Putamen (tissue), 1 donor: ENCODE measurements at regions not wholly inside any gene's neighbourhood (a gene's known extent, or its start where the extent isn't known, plus 50 kb on each side); places are given as distances from the start of the nearest gene placed in this dataset.
"Not testable (repeated sequence)": the region's sequence is repeated elsewhere in the genome, so short reads cannot be mapped to it uniquely, and the experiment has no call there.

Source experiments
- DNase-seq: peaks from one replicate; pipeline ENCODE4 v3.0.0-alpha.2; 2016; ENCODE audit warnings: low spot score

DNA sequence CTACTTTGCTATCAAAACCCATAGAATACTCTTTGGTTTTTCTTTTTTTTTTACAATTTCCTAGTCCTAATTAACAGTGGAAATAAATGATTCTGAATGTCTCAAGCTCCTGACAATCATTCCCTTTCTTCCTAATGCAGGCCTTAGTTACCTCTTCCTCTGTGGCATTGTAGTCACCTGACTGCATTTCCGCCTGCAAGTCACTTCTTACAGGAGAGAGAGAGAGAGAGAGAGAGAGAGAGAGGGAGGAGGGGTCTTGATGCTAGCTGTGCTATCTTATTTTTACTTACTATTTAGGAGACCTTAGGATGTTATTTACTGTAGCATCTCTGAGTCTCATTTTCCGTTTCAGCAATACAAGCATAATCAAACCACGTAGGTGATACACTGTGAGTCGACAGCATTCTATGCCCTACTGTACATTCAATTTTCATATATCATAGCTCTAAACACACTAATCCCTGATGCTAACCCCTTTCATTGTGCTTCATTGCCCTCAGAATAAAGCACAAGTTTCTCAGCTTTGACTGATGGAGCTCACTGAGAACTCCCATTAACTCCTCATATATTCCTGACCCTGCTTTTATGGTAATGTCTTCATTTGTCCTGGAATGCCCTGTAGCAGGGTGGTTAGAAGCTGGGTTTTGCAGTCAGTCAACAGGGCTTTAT lies 1237.3 kb downstream of the XPNPEP1 start:
- DNase-seq = no peak

DNA sequence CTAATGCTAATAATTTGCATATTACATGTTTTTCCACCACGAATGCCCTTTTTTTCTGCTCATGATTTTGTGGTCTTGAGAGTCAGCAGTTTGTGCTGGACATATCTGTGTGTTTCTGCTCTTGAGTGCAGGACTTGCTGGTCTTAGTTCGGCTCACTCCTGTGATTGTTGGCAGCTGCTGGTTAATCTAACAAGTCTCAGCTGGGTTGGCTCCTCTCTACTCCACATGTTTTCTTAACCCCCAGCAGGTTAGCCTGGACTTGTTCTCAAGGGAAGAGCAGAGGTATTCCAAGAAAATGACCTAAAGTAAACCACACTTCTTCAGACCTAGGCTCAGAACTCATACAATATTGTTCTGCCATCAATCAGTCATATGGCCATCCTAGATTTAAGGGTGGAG lies 1238.9 kb downstream of the XPNPEP1 start:
- no peak for DNase-seq

DNA sequence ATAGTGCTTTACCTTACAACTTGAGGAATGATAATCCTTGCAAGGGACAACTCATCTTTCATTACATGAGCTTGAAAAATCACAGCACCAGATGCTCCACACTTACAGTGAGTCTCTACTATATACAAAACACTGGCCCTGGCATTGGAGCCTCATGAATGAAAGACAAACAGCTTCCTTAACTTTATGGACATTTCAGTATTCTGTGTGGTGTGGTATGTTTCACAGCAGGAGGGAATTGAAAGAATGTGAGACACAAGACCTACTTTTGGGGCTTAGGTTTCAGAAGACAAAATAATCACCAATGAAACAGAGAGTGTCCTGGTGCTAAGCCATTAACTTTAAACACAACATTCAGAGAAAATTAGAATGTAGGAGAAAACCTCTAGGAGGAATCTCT lies 1249.6 kb downstream of the XPNPEP1 start:
- no peak for DNase-seq

DNA sequence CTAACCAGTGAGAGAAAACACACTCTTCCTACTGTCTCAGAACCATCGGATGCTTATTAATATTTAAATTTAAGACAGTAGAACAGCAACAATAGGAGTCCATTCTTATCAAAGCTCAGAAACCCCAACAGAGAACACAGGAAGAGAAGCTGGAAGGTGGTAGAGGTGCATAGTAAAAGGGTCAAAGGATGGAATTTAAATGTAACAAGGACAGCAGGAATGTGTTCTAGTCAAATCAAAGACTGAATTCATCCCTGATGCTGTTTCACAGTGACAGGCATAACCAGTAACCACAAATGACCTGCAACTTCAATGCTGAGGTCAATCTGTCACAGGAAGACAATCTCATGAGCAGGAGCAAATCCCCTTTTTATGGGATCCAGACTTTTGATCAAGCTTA lies 1259.7 kb downstream of the XPNPEP1 start:
- DNase-seq = no peak

DNA sequence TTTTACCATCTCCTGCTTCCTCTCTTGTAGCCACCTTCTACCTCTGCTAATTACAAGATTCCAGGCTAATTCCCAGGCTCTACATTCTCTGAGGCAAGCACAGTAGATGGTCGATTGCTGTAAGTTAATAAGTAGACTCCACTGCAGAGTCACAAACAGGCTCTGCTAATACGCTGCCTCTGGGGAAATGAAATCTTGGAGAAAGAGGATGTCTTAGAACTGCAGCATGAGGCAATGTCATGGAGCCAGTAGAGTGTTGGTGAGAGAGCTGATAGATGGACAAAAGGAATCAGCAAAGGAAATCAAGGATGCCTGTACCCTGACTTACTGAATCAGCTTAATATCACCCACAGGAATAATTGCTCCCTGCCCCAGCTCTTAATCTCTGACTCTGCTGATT lies 1260.3 kb downstream of the XPNPEP1 start:
- DNase-seq = no peak

DNA sequence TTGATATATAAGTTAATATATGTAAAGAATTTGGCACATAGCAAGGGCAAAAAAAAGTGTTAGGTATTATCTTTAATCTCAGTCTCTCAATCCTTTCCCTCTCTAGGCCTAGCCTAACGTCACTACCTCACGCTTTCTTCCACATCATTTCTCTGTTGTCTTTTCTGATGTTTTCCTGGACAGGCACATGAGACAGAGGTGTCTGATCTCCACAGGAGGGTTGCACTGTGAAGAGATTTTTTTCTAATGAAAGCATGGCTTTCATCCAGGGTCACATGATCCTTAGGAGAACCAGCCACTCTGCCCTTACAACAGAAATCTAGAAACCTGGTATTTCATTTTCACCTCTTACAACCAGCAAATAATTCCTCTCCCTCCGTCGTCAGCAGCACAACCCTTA lies 1268.3 kb downstream of the XPNPEP1 start:
- no peak for DNase-seq

DNA sequence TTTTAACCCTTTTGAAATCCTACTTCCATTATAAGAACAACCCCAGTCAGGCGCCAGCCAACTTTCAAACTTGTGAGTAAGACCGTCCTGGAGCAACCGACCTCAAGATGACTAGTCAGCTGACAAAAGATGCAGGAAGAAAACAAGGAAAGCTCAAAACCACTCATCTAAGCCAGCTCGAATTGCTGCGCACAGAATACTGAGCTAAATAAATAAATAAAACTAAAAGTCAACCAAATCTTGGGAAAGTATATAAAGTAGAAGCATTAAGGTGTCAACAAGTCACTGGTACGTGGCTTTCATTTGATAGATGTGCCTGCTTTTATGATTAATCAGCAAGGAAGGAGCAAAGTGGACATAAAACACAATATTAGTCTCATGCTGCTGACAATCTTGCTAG lies 1269.8 kb downstream of the XPNPEP1 start:
- no peak for DNase-seq

DNA sequence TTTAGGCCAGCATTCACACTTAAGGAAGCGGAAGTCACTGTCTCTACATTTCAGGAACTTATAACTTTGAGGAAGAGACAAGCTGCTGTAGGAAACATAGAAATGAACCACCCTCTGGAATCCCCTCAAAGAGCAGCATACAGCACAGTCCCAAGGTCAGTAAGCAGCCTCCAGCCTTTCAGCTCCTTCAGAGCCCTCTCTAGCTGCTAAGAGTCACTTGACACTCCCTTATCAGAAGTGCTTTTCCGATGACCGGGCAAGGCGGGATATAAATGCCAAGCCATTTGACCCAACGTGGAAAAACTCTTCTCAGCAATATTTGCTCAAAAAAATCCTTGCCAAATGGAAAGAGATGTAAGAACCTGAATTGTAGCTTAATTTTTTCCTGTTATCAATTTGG lies 1284.3 kb downstream of the XPNPEP1 start:
- no peak for DNase-seq

DNA sequence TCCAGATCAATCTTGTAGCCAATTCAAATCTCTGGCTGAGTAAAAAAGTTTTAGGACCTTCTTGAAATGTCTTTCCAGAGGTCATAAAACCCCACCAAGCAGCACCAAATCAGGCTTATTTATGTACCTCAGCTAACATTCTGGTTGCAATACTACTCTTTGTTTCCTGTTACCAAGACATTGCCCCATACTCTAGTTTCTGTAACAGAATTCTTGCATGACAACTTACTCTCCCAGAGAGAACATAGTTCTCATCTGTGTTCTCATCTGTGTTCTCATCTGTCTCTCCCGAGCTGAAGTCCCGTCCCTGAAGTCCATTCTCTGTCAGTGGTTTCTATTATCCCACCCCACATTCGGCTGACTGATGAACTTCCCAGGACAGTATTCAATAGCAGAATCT lies 1285.1 kb downstream of the XPNPEP1 start:
- no peak for DNase-seq

DNA sequence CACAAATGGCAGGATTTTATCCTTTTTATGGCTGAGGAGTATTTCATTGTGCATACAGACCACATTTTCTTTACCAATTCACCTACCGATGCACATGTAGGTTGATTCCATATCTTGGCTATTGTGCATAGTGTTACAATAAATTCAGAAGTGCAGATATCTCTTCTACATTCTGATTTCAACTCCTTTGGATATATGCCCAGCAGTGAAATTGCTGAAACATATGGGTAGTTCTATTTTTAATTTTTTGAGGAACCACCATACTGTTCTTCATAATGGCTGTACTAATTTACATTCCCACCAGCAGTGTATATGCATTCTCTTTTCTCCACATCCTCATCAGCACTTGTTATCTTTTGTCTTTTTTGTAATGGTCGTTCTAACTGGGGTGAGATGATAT lies 1290.3 kb downstream of the XPNPEP1 start:
- DNase-seq = no peak

DNA sequence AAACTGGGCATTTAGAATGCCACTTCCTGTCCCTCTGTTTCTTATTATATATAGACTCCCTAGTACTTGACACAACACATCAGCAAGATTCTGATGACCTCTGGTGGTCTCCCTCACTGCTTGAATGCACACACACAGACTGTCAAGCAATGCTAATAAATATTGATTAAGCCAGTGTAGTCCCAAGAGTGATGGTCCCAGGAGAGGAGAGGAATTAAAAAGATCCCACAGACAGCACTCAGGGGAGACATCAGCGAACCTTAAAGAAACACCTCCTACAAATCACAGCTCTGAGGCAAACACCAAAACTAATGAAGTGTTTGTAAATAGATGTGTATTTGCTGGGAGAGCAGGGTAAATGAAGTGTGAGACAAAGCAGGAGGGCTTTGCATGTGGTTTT lies 1291.2 kb downstream of the XPNPEP1 start:
- DNase-seq = no peak

DNA sequence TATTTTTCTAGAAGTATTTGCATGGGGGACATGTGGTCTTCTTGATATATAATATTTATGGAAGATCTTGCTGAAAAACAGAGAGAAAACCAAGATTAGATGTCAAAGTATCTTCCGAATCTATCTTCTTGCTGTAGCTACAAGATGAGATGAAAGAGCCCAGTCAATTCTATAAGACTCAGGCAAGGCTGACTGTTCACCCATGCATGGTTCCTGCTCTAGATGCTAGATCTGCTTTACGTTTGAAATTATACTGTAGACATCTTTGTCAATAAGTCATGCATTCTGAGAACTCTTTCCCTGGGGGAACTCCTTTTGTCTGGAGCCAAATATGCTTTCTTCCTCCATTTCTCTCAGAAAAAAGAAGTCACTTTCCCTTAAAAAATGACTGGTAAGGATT lies 1292.0 kb downstream of the XPNPEP1 start:
- DNase-seq = no peak

DNA sequence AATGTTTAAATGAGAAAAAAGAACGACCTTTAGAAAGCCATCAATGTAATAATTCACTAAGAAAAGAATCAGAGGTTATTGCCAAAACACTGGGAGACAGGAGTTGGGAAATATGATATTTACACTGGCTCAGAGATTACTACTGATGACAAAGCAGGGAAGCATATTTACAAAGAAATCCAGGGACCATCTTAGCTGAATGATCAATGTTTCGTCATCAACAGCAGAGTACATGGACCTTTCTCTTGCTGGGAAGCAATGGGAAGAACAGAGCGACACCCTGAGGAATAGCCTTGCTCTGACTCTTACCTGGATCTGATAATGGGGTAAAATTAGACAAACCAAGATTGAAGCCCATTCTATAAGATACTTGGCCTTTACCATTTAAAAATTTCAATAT lies 1293.5 kb downstream of the XPNPEP1 start:
- DNase-seq = no peak

DNA sequence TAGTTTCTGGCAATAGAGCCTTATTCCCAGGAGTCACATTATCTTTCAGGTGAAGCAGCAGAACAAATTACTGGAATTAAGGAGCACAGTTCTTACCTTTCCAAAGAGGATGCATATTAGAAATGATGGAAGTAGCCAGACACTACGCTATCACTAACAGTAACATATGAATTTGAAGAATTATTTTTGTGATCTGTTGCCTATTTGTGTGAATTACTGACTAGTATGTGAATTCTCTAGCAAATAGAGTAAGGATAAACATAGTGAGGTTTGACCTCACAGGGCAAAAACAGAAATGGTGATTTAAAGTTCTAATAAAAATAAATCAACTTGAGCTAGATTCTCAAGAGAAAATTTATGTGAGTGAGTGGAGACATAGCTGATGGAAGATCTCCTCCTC lies 1299.3 kb downstream of the XPNPEP1 start:
- no peak for DNase-seq

DNA sequence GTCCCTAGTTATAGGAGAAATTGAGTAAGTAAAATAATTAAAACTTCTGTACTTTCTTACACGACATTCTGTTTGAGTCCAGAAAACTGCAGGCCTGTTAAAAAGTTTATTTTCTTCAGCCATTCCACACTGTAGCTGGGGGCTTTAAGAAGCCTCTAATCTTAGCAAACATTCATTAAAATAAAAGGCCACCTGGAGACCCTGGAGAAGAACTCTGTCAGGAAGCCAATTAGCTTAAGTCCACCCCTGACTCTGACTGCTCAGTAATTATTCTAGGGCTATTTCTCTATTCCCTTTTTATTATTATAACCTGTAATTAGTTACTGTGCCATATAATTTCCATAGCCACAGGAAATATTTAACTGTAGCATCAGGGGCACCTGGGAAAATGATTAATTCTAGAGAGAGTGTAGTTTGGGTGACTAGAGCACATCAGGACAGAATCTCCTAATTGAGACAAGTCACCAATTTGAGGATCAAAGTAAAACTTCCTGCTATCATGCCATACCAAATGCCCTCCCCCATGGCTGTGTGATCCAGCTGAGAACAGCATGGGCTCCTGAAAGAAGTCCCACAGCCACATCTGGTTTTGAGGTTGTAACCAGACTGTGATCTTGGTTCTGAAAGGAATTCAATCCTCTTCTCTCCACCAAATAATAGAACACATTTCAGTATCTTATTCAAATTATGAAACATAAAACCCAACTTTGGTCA lies 1302.3 kb downstream of the XPNPEP1 start:
- DNase-seq = no peak

DNA sequence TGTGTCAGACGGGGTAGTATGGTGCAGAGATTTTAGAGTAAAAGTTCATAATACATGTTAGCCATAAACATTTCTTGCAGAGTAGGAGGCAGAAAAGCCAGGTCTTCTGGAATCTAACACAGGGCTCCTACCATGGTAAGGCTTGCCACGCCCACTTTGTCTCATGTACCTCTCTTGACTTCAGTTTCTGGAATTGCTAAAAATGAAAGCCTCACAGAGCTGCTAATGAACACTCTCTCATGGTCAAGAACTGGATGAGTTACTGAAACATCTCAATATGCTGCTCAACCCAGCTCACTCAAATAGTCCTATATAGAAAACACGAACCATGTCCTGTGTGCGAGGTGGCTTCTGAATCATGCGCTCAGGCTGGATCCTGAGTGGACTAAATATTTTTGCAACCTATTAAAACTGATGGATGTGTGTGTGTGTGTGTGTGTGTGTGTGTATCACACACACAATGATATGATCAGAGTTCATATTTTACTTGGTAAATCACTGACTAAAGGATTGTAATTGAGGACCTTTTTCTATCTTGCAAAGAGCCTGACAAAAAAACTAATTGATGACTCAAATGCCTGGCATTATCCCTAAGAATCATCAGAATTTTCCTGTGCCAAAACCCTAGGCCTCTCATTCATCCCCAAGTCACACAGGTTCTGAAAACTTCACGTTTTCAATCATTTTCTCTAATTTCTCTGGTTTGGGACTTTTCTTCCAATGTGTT lies 1306.6 kb downstream of the XPNPEP1 start:
- no peak for DNase-seq

DNA sequence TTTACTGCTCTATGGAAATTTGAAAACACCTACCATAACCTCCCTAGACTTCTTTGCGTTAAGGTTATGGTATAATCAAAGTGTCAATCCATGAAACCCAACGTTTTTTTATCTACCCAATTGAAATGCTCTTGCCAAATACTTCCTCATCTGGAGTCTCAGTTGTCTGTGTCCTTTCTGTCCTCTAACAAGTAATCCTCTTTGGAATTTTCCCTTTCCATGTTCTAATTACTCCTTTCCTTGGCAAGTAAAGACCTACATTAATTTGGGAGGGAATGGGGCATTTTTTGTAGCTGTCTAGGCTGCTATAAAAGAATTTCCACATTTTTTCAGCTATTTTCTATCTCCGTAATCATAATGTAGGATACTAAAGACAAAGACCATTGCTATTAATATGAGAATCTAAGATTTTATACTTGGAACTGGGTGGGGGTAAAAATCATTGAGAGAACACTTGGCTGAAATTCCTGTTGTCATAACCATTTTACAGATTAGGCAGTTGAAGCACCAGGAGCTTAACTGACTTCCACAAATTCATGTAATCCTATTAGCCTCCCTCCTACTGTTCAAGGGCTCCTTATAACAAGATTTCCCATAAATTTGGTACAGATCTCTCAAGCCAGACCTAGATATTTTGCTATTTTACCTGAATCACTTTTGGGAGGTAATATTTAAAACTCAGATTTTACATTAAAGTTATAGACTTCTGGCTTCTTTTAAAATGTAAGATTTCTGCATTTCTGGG lies 1307.6 kb downstream of the XPNPEP1 start:
- no peak for DNase-seq

DNA sequence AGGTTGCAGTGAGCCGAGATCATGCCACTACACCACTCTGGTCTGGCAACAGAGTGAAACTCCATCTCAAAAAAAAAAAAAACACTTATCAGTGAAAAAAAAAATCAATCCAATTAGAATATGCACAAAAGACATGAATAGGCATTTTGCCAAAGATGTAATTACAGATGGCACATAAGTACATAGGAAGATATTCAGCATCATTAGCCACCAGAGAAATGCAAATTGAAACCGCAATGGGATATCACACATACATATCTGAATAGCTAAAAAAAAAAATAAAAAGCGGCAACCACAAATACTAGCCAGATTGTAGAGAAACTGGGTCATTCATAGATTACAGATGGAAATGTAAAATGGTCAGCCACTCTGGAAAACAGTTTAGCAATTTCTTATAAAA lies 1310.8 kb downstream of the XPNPEP1 start:
- no peak for DNase-seq

DNA sequence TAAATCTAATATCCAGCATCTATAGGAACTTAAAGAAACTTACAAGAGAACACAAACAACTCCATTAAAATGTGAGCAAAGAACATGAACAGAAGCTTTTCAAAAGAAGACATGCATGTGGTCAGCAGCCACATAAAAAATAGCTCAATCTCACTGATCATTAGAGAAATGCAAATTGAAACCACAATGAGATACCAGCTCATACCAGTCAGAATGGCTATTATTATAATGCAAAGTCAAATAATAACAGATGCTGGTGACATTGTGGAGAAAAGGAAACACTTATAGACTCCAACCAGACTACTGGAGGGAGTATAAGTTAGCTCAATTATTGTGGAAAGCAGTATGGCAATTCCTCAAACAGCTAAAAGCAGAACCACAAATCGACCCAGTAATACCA lies 1314.5 kb downstream of the XPNPEP1 start:
- DNase-seq = no peak

DNA sequence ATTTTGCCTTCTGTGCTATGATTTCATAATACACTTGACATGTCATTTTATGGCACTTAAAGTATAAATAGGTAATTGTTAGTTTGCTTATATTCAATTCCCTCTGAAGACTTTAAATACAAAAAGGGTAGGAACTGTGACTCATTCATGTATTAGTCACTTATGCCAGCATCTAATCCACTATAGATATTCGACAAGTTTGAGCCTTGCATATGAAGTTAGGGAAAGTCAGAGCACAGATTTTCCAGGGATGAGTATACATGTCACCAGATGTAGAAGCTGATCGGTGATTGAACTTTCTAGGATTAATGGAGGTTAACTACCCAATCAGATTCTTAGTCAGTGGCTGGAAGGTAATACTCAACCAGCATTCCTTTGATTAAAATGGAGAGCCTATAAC lies 1321.5 kb downstream of the XPNPEP1 start:
- DNase-seq = no peak

DNA sequence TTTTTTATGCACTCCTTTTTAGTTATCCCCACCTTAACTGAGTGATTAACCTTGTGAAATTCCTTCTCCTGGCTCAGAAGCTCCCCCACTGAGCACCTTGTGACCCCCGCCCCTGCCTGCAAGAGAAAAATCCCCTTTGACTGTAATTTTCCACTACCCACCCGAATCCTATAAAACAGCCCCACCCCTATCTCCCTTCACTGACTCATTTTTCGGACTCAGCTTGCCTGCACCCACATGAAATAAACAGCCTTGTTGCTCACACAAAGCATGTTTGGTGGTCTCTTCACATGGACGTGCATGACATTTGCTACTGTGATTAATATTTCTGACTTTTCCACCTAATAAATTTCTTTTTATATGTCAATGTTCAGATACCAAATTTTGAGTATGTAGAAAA lies 1322.8 kb downstream of the XPNPEP1 start:
- DNase-seq = not testable (repeated sequence)

DNA sequence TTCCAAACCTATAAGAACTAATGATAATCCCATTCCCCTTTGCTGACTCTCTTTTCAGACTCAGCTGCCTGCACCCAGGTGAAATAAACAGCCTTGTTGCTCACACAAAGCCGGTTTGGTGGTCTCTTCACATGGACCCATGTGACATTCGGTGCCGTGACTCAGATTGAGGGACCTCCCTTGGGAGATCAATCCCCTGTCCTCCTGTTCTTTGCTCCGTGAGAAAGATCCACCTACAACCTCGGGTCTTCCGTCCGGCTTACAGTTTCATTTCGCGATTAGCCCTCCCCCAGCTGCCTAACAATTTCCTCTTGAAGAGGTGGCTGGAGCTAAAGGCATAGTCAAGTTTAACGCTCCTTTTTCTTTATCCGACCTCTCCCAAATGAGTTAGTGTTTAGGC lies 1324.0 kb downstream of the XPNPEP1 start:
- not testable (repeated sequence) for DNase-seq

DNA sequence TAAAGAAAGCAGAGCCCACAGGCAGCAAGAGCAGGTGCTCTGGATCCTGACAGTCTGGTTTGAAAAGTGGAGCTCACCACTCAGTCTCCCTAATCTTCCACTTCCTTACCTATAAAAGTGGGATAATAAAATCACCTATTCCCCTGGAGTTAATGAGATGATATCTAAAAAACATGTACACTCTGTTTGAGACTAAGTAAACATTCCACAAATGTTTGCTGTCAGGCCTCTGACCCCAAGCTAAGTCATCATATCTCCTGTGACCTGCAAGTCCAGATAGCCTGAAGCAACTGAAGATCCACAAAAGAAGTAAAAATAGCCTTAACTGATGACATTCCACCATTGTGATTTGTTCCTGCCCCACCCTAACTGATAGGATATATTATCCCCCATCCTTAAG lies 1324.5 kb downstream of the XPNPEP1 start:
- no peak for DNase-seq
